ENCODE measurements at regions not wholly inside any gene's neighbourhood (a gene's known extent, or its start where the extent isn't known, plus 50 kb on each side); places are given as distances from the start of the nearest gene placed in this dataset.

GRCh38 chr3:150345021-150345538 lies 63.0 kb upstream of the TSC22D2 start (continued):
- TF ChIP-seq ZBTB33 (IDR thresholded peaks at IDR 0.05; ENCODE audit: extremely low read depth, insufficient replicate concordance, low read length) (peak; percentile 71), SRF (IDR thresholded peaks at IDR 0.05; ENCODE audit: low read depth) (peak; percentile 78)

- peak overlapping the region; percentile 69 for H3K4me2 ChIP-seq (ENCODE audit: low read length)
- peak overlapping the region; percentile 99 for H2AFZ ChIP-seq (ENCODE audit: low read depth, low read length, poor library complexity, severe bottlenecking)
- H3K4me1 ChIP-seq (ENCODE audit: control insufficient read depth in 1 of 2, insufficient read depth in 2 of 2, low read length in 2 of 2): peaks cover 49 to 66% of the 10 kb centered on the region in 2 experiments
- BruUV-seq (replicated peaks): no TSS peak
- ChIA-PET POLR2A (interaction anchor here (2.7 kb wide), 1 partner anchor 65 kb away, joined by 7 read pairs; the partner anchor contains the start of gene TSC22D2), CTCF (interaction anchor here (1.3 kb wide), 1 partner anchor 40 kb away, joined by 3 read pairs; no protein-coding TSS in a partner anchor), RAD21 (ENCODE audit: low non-redundant PET in 1 of 2, low total read pairs in 2 of 2, uncharacterized antibody in 2 of 2, unreplicated experiment in 2 of 2) (no interaction called here)
- peak overlapping the region; percentile 27 to 43 for H3K4me3 ChIP-seq (replicated peaks in 1 of 2; ENCODE audit: low read depth in 1 of 2, low read length in 2 of 2)
- intact Hi-C loops (cut with micrococcal nuclease): loop anchor here (2.0 kb wide), 3 partner anchors 23 to 65 kb away; partner anchors contain the start of gene TSC22D2
- no peaks in the 10 kb centered on the region for H3K9me2 ChIP-seq (ENCODE audit: insufficient read depth)
- TF ChIP-seq TCF7L2 (IDR thresholded peaks at IDR 0.05; ENCODE audit: borderline replicate concordance, extremely low read depth, insufficient read depth, insufficient read length) (peak; percentile 53), SIN3A (IDR thresholded peaks at IDR 0.05; ENCODE audit: low read depth) (no peak), ZFX (IDR thresholded peaks at IDR 0.05) (no peak), YY1 (IDR thresholded peaks at IDR 0.05; ENCODE audit: extremely low read depth, insufficient replicate concordance, low read depth, low read length) (no peak)
- peak overlapping the region; percentile 39; the same call in 1 of the 2 replicates for H3K27ac ChIP-seq (ENCODE audit: low read depth, low read length)
- no peaks in the 10 kb centered on the region for H3K36me3 ChIP-seq (ENCODE audit: control insufficient read depth in 1 of 2, insufficient read depth in 2 of 2, low read length in 2 of 2)
- no peaks in the 10 kb centered on the region for H4K20me1 ChIP-seq (ENCODE audit: insufficient read depth)
- peak overlapping the region; percentile 40 for H3K9ac ChIP-seq (ENCODE audit: low read length)
- DNase-seq (ENCODE audit: low read depth, low spot score) (no peak), ATAC-seq (peak; percentile 2; the same call in 1 of the 2 replicates)
- H3K79me2 ChIP-seq (ENCODE audit: insufficient read depth, low read length): no peaks in the 10 kb centered on the region
- H3K9me3 ChIP-seq (ENCODE audit: control insufficient read depth in 1 of 2, insufficient read depth in 1 of 2, low read depth in 1 of 2, low read length in 2 of 2): no peaks in the 10 kb centered on the region
- H3K27me3 ChIP-seq (ENCODE audit: insufficient read depth, low read length): no peaks in the 10 kb centered on the region
Measured at GRCh38 chr3:150344079-150344759, 63.9 kb upstream of the TSC22D2 start.

Data from HCT116 (cell line).